GM12878 (cell line): ENCODE measurements at regions not wholly inside any gene's neighbourhood (a gene's known extent, or its start where the extent isn't known, plus 50 kb on each side); places are given as distances from the start of the nearest gene placed in this dataset.

Source experiments
- ATAC-seq: fragments of 200-7000 bp; cut with Tn5 transposase; 3 replicates; pipeline ENCODE4 v1.9.1; 2020; ENCODE audit warnings: mild to moderate bottlenecking, moderate library complexity
- BruUV-seq: library from RNA; stranded (reverse); fragments of 400-500 nt; replicated peaks from 2 replicates; lab custom pipeline; 2021; lab: Mats Ljungman, UMichigan
- CTCF ChIA-PET: fragments of 300-600 bp; sonication (Branson Sonifier 250); formaldehyde crosslinking; extraction: SDS; loops from one replicate; lab custom pipeline; 2021; ENCODE audit warnings: inconsistent platforms; lab: Yijun Ruan, JAX
- POLR2A ChIA-PET: fragments of 350-600 bp; formaldehyde crosslinking; extraction: SDS; loops from one replicate; lab custom pipeline; 2021; ENCODE audit warnings: inconsistent platforms; lab: Charles Lee
- RAD21 ChIA-PET: fragments of 300-600 bp; sonication (Branson Sonifier 250); formaldehyde crosslinking; loops from one replicate; lab custom pipeline; 2023; ENCODE audit warnings: antibody characterized with exemption; ENCODE audit not compliant: unreplicated experiment; lab: Charles Lee
- SMC1A ChIA-PET: fragments of 300-600 bp; sonication (Branson Sonifier 250); formaldehyde crosslinking; loops from one replicate; lab custom pipeline; 2023; ENCODE audit not compliant: unreplicated experiment, uncharacterized antibody; lab: Charles Lee
- DNase-seq: peaks from one replicate; pipeline ENCODE4 v3.0.0-alpha.2; 2011; ENCODE audit warnings: low read depth, low spot score
- FAIRE-seq: peaks from 3 replicates; lab custom pipeline; 2011; peaks lifted over from hg19 to GRCh38; lab: Jason Lieb, UNC
- H2AFZ ChIP-seq: 2 replicates; pipeline ENCODE4 v1.6.0; 2011; ENCODE audit warnings: low read depth, low read length, control low read depth; ENCODE audit not compliant: control insufficient read depth
- H3K27ac ChIP-seq: 2 replicates; pipeline ENCODE4 v1.5.1; 2011; ENCODE audit warnings: control low read depth; ENCODE audit not compliant: control insufficient read depth, insufficient read depth
- H3K27me3 ChIP-seq, 2 experiments: replicated peaks in 1 of 2; 2 replicates each; pipeline versions ENCODE4 v1.6.0 to v1.6.1; 2011; ENCODE audit warnings: low read length in 1 of 2; ENCODE audit not compliant: control insufficient read depth in 2 of 2, insufficient read depth in 2 of 2
- H3K36me3 ChIP-seq, 2 experiments: 2 replicates each; pipeline ENCODE4 v1.5.1; 2011; ENCODE audit warnings: low read length in 1 of 2; ENCODE audit not compliant: control insufficient read depth in 2 of 2, insufficient read depth in 2 of 2
- H3K4me1 ChIP-seq: 2 replicates; pipeline ENCODE4 v1.6.1; 2011; ENCODE audit warnings: mild to moderate bottlenecking, low read length, moderate library complexity, mixed read lengths; ENCODE audit not compliant: control insufficient read depth, insufficient read depth
- H3K4me2 ChIP-seq: 2 replicates; pipeline ENCODE4 v1.6.0; 2011; ENCODE audit warnings: control low read depth; ENCODE audit not compliant: control insufficient read depth, insufficient read depth
- H3K4me3 ChIP-seq: fragments of 200-600 bp; sonication (generic); 2 replicates; pipeline ENCODE4 v1.5.1; 2016
- H3K79me2 ChIP-seq: 2 replicates; pipeline ENCODE4 v1.6.0; 2011; ENCODE audit warnings: low read length; ENCODE audit not compliant: control insufficient read depth, insufficient read depth
- H3K9ac ChIP-seq: 2 replicates; pipeline ENCODE4 v1.8.0; 2011; ENCODE audit warnings: low read length, control low read depth, mixed read lengths; ENCODE audit not compliant: control insufficient read depth, insufficient read depth
- H3K9me3 ChIP-seq: replicated peaks from 3 replicates; pipeline ENCODE4 v1.5.1; 2011; ENCODE audit warnings: mild to moderate bottlenecking, low read length; ENCODE audit not compliant: control insufficient read depth, insufficient read depth
- H4K20me1 ChIP-seq: 2 replicates; pipeline ENCODE4 v1.6.0; 2011; ENCODE audit not compliant: control insufficient read depth, insufficient read depth
- ASH2L ChIP-seq: fragments of 300-600, 200-600 bp; sonication (generic); IDR thresholded peaks from 2 replicates; pipeline ENCODE4 v1.6.1; 2017; ENCODE audit warnings: low read depth, mild to moderate bottlenecking, borderline replicate concordance
- CHD4 ChIP-seq: fragments of 200-600 bp; sonication (generic); IDR thresholded peaks from 2 replicates; pipeline ENCODE4 v1.6.1; 2016; ENCODE audit warnings: mild to moderate bottlenecking
- KAT2A ChIP-seq: conservative IDR thresholded peaks from 2 replicates; pipeline ENCODE4 v1.6.1; 2011; ENCODE audit warnings: low read depth, low read length; ENCODE audit not compliant: control insufficient read depth
- MLLT1 ChIP-seq: fragments of 450-650 bp; IDR thresholded peaks from 2 replicates; pipeline ENCODE4 v1.6.1; 2016; ENCODE audit warnings: mild to moderate bottlenecking
- RAD51 ChIP-seq: fragments of 450-650 bp; IDR thresholded peaks from 2 replicates; pipeline ENCODE4 v1.6.1; 2016; ENCODE audit warnings: moderate library complexity, mild to moderate bottlenecking, inconsistent platforms
- RCOR1 ChIP-seq: conservative IDR thresholded peaks from 2 replicates; pipeline ENCODE4 v1.6.1; 2012; ENCODE audit warnings: low read depth, low read length, improper control_type of control experiment
- SIN3A ChIP-seq: IDR thresholded peaks from 2 replicates; pipeline ENCODE4 v1.6.1; 2012; ENCODE audit warnings: low read depth, low read length, improper control_type of control experiment
- SUZ12 ChIP-seq: fragments of 200-600 bp; sonication (generic); IDR thresholded peaks from one replicate; pipeline ENCODE4 v1.6.1; 2018; ENCODE audit warnings: antibody characterized with exemption, mild to moderate bottlenecking; ENCODE audit not compliant: unreplicated experiment
- USF2 ChIP-seq: IDR thresholded peaks from 2 replicates; pipeline ENCODE4 v1.6.1; 2011; ENCODE audit warnings: low read depth, low read length, improper control_type of control experiment, borderline replicate concordance
- ZBTB11 ChIP-seq: fragments of 450-650 bp; formaldehyde crosslinking; IDR thresholded peaks from 2 replicates; pipeline ENCODE4 v1.5.0; 2022; ENCODE audit warnings: mild to moderate bottlenecking, missing genetic modification characterization
- ZSCAN29 ChIP-seq: fragments of 450-650 bp; IDR thresholded peaks from 2 replicates; pipeline ENCODE4 v1.6.1; 2017; ENCODE audit warnings: mild to moderate bottlenecking, moderate library complexity
- WGBS: methylation state at CpG from one replicate; pipeline ENCODE4 v1.1.6; 2016; ENCODE audit warnings: low lambda C conversion rate; ENCODE audit not compliant: insufficient replicate concordance, insufficient coverage; ENCODE audit errors: missing lambda C conversion rate; 5-methylcytosine and 5-hydroxymethylcytosine counted together
- in situ Hi-C: fragments of 300-500 bp; cut with MboI; formaldehyde crosslinking; loops from 9 replicates; pipeline ENCODE4 v1.14.3; 2018; ENCODE audit warnings: mixed read lengths
- intact Hi-C: fragments of 100-400 bp; cut with micrococcal nuclease; formaldehyde crosslinking; loops from one replicate; pipeline ENCODE4 v1.14.2; 2022; ENCODE audit not compliant: unreplicated experiment
- TF ChIP-seq, protein P1 (sequence below): fragments of 450-650 bp; IDR thresholded peaks from 2 replicates; pipeline ENCODE4 v1.6.1; 2014; ENCODE audit warnings: mild to moderate bottlenecking

GRCh38 chr5:103993031-103993430, 430.4 kb upstream of the NUDT12 start:
- no peak overlapping the region for H3K27ac ChIP-seq
- ChIA-PET POLR2A (no interaction called here), CTCF (interaction anchor here (0.9 to 1.2 kb wide), 2 partner anchors 22 to 163 kb away, joined by 3 to 5 read pairs; no protein-coding TSS in a partner anchor), SMC1A (interaction anchor here (0.6 to 1.7 kb wide), 6 partner anchors 10 to 814 kb away, joined by 3 to 6 read pairs (median 3); no protein-coding TSS in a partner anchor), RAD21 (no interaction called here)
- H3K27me3 ChIP-seq: no peaks in the 10 kb centered on the region
- FAIRE-seq: no peak
- BruUV-seq: no TSS peak
- no peaks in the 10 kb centered on the region for H3K9me3 ChIP-seq
- intact Hi-C loops: no loop called here
- H3K4me2 ChIP-seq: no peak overlapping the region
- no peaks in the 10 kb centered on the region for H4K20me1 ChIP-seq
- no peak for TF ChIP-seq ZBTB11
- no peak for TF ChIP-seq ZSCAN29
- TF ChIP-seq MLLT1: no peak
- no peak for TF ChIP-seq ASH2L
- TF ChIP-seq, protein P1, sequence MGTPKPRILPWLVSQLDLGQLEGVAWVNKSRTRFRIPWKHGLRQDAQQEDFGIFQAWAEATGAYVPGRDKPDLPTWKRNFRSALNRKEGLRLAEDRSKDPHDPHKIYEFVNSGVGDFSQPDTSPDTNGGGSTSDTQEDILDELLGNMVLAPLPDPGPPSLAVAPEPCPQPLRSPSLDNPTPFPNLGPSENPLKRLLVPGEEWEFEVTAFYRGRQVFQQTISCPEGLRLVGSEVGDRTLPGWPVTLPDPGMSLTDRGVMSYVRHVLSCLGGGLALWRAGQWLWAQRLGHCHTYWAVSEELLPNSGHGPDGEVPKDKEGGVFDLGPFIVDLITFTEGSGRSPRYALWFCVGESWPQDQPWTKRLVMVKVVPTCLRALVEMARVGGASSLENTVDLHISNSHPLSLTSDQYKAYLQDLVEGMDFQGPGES: no peak
- no peak for TF ChIP-seq RAD51
- TF ChIP-seq KAT2A: no peak
- no peak for TF ChIP-seq SUZ12
- TF ChIP-seq USF2: no peak
- no peak for TF ChIP-seq RCOR1
- no peak for TF ChIP-seq SIN3A
- no peak for TF ChIP-seq CHD4
- no peak overlapping the region for H3K9ac ChIP-seq
- in situ Hi-C loops: no loop called here
- no peak overlapping the region for H3K4me3 ChIP-seq
- no peaks in the 10 kb centered on the region for H3K4me1 ChIP-seq
- DNase-seq: no peak
- H2AFZ ChIP-seq: no peak overlapping the region
- no peaks in the 10 kb centered on the region for H3K36me3 ChIP-seq
- H3K79me2 ChIP-seq: no peaks in the 10 kb centered on the region
- 41% methylated on average over 1 of the region's 1 CpG for WGBS
- ATAC-seq: no peak
